H9 (cell line): ENCODE measurements at regions not wholly inside any gene's neighbourhood (a gene's known extent, or its start where the extent isn't known, plus 50 kb on each side); places are given as distances from the start of the nearest gene placed in this dataset.
A peak's percentile ranks its signal among the peaks of the same experiment; 100 is the strongest.

Experiments used
- DNase-seq: peaks from one replicate; pipeline ENCODE4 v3.0.0-alpha.2; 2017
- H2AFZ ChIP-seq: one replicate; pipeline ENCODE4 v1.6.1; 2013; ENCODE audit warnings: mild to moderate bottlenecking, low read length, control low read depth, moderate library complexity
- H2AK5ac ChIP-seq: 2 replicates; pipeline ENCODE4 v1.6.1; 2013; ENCODE audit warnings: low read length, control low read depth, mixed read lengths; ENCODE audit not compliant: insufficient read length
- H2BK120ac ChIP-seq: one replicate; pipeline ENCODE4 v1.6.1; 2013; ENCODE audit warnings: low read depth, mild to moderate bottlenecking, low read length, control low read depth, inconsistent platforms; ENCODE audit not compliant: poor library complexity, severe bottlenecking
- H2BK12ac ChIP-seq: 2 replicates; pipeline ENCODE4 v1.6.1; 2013; ENCODE audit warnings: low read length, control low read depth, mixed read lengths, low read depth; ENCODE audit not compliant: insufficient read length
- H2BK15ac ChIP-seq: 2 replicates; pipeline ENCODE4 v1.6.1; 2013; ENCODE audit warnings: low read depth, low read length, control low read depth
- H2BK20ac ChIP-seq: one replicate; pipeline ENCODE4 v1.6.1; 2013; ENCODE audit warnings: low read depth, mild to moderate bottlenecking, low read length, control low read depth, inconsistent platforms; ENCODE audit not compliant: poor library complexity, severe bottlenecking
- H2BK5ac ChIP-seq: 2 replicates; pipeline ENCODE4 v1.6.1; 2013; ENCODE audit warnings: low read length, control low read depth, mixed read lengths; ENCODE audit not compliant: insufficient read length
- H3K14ac ChIP-seq: 2 replicates; pipeline ENCODE4 v1.6.1; 2013; ENCODE audit warnings: low read length, control low read depth; ENCODE audit not compliant: insufficient read depth
- H3K18ac ChIP-seq: 2 replicates; pipeline ENCODE4 v1.6.1; 2013; ENCODE audit warnings: low read depth, mild to moderate bottlenecking, mixed read lengths, low read length, control low read depth; ENCODE audit not compliant: insufficient read length
- H3K23ac ChIP-seq: 2 replicates; pipeline ENCODE4 v1.6.1; 2013; ENCODE audit warnings: low read length, control low read depth, mixed read lengths, low read depth; ENCODE audit not compliant: insufficient read length
- H3K23me2 ChIP-seq: 2 replicates; pipeline ENCODE4 v1.6.1; 2013; ENCODE audit warnings: low read depth, mild to moderate bottlenecking, mixed read lengths, low read length, control low read depth; ENCODE audit not compliant: insufficient read length, poor library complexity, severe bottlenecking
- H3K27ac ChIP-seq: 2 replicates; pipeline ENCODE4 v1.5.1; 2013; ENCODE audit warnings: low read length, control low read depth, mixed read lengths, low read depth; ENCODE audit not compliant: insufficient read length
- H3K27me3 ChIP-seq: 2 replicates; pipeline ENCODE4 v1.6.1; 2013; ENCODE audit warnings: low read length, control low read depth, inconsistent platforms; ENCODE audit not compliant: insufficient read depth
- H3K4ac ChIP-seq: 2 replicates; pipeline ENCODE4 v1.6.1; 2013; ENCODE audit warnings: low read depth, mild to moderate bottlenecking, control low read depth, inconsistent platforms, low read length, moderate library complexity
- H3K4me1 ChIP-seq: 2 replicates; pipeline ENCODE4 v1.6.1; 2013; ENCODE audit warnings: low read length, control low read depth, inconsistent platforms; ENCODE audit not compliant: insufficient read depth
- H3K4me2 ChIP-seq: 2 replicates; pipeline ENCODE4 v1.6.1; 2013; ENCODE audit warnings: low read length, control low read depth, mixed read lengths; ENCODE audit not compliant: insufficient read length, insufficient read depth
- H3K56ac ChIP-seq: 2 replicates; pipeline ENCODE4 v1.6.1; 2013; ENCODE audit warnings: low read depth, mild to moderate bottlenecking, mixed read lengths, low read length, control low read depth; ENCODE audit not compliant: insufficient read length
- H3K79me1 ChIP-seq: 2 replicates; pipeline ENCODE4 v1.6.1; 2013; ENCODE audit warnings: low read depth, mild to moderate bottlenecking, moderate library complexity, low read length, control low read depth, inconsistent platforms; ENCODE audit not compliant: insufficient read depth, poor library complexity, severe bottlenecking
- H3K79me2 ChIP-seq: 2 replicates; pipeline ENCODE4 v1.6.1; 2013; ENCODE audit warnings: low read length, control low read depth, inconsistent platforms; ENCODE audit not compliant: insufficient read depth
- H3K9ac ChIP-seq: 2 replicates; pipeline ENCODE4 v1.6.1; 2013; ENCODE audit warnings: low read length, control low read depth, mixed read lengths; ENCODE audit not compliant: insufficient read length; ENCODE audit errors: extremely low read depth
- H3K9me3 ChIP-seq: one replicate; pipeline ENCODE4 v1.6.1; 2013; ENCODE audit warnings: low read depth, low read length, inconsistent platforms; ENCODE audit not compliant: control insufficient read depth
- H3T11ph ChIP-seq: one replicate; pipeline ENCODE4 v1.6.1; 2013; ENCODE audit warnings: mild to moderate bottlenecking, low read length, control low read depth, inconsistent platforms
- H4K20me1 ChIP-seq: one replicate; pipeline ENCODE4 v1.6.1; 2013; ENCODE audit not compliant: control insufficient read depth, insufficient read length, insufficient read depth
- H4K5ac ChIP-seq: 2 replicates; pipeline ENCODE4 v1.6.1; 2013; ENCODE audit warnings: low read depth, mild to moderate bottlenecking, mixed read lengths, low read length, control low read depth; ENCODE audit not compliant: insufficient read length
- H4K8ac ChIP-seq: replicated peaks from 2 replicates; pipeline ENCODE4 v1.6.1; 2013; ENCODE audit warnings: low read length, control low read depth, mixed read lengths, low read depth; ENCODE audit not compliant: insufficient read length
- H4K91ac ChIP-seq: 2 replicates; pipeline ENCODE4 v1.6.1; 2013; ENCODE audit warnings: low read depth, mild to moderate bottlenecking, moderate library complexity, mixed read lengths, low read length, control low read depth; ENCODE audit not compliant: insufficient read length
- H3K27ac Mint-ChIP-seq, 3 experiments: 2 replicates in 2 of 3; 3 replicates in 1 of 3; pipeline ENCODE4 v1.8.0; 2020 to 2021; ENCODE audit warnings: mixed read lengths in 3 of 3, mild to moderate bottlenecking in 1 of 3, moderate library complexity in 1 of 3
- H3K27me3 Mint-ChIP-seq: 2 replicates; pipeline ENCODE4 v1.8.0; 2021; ENCODE audit warnings: low read depth, mild to moderate bottlenecking, moderate library complexity, mixed read lengths
- H3K36me3 Mint-ChIP-seq, 3 experiments: 2 replicates in 2 of 3; 3 replicates in 1 of 3; pipeline ENCODE4 v1.8.0; 2020 to 2021; ENCODE audit warnings: low read depth in 3 of 3, mixed read lengths in 3 of 3; ENCODE audit not compliant: insufficient read depth in 1 of 3
- H3K4me1 Mint-ChIP-seq, 2 experiments: 2 replicates each; pipeline ENCODE4 v1.8.0; 2020; ENCODE audit warnings: mixed read lengths in 2 of 2
- H3K4me3 Mint-ChIP-seq, 2 experiments: 2 replicates in 1 of 2; 3 replicates in 1 of 2; pipeline ENCODE4 v1.8.0; 2020 to 2021; ENCODE audit warnings: mild to moderate bottlenecking in 2 of 2, mixed read lengths in 2 of 2, moderate library complexity in 1 of 2
- H3K9me3 Mint-ChIP-seq, 2 experiments: 2 replicates in 1 of 2; 3 replicates in 1 of 2; pipeline ENCODE4 v1.8.0; 2020; ENCODE audit warnings: mild to moderate bottlenecking in 2 of 2, mixed read lengths in 2 of 2, moderate library complexity in 1 of 2
- WGBS: extraction: QIAGEN DNeasy Blood & Tissue Kit; methylation state at CpG from one replicate; pipeline ENCODE4 v1.1.7; 2013; ENCODE audit warnings: missing lambda C conversion rate, low lambda C conversion rate, mixed read lengths; ENCODE audit not compliant: insufficient read length; ENCODE audit errors: extremely low coverage; 5-methylcytosine and 5-hydroxymethylcytosine counted together
- TF ChIP-seq, protein P1 (sequence below): fragments of 200-600 bp; sonication (generic); conservative IDR thresholded peaks from 3 replicates; pipeline ENCODE4 v1.8.0; 2021; ENCODE audit warnings: antibody characterized with exemption, mild to moderate bottlenecking

- H4K8ac ChIP-seq, result no peak overlapping the region
- TF ChIP-seq, protein P1, sequence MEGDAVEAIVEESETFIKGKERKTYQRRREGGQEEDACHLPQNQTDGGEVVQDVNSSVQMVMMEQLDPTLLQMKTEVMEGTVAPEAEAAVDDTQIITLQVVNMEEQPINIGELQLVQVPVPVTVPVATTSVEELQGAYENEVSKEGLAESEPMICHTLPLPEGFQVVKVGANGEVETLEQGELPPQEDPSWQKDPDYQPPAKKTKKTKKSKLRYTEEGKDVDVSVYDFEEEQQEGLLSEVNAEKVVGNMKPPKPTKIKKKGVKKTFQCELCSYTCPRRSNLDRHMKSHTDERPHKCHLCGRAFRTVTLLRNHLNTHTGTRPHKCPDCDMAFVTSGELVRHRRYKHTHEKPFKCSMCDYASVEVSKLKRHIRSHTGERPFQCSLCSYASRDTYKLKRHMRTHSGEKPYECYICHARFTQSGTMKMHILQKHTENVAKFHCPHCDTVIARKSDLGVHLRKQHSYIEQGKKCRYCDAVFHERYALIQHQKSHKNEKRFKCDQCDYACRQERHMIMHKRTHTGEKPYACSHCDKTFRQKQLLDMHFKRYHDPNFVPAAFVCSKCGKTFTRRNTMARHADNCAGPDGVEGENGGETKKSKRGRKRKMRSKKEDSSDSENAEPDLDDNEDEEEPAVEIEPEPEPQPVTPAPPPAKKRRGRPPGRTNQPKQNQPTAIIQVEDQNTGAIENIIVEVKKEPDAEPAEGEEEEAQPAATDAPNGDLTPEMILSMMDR, result peak; percentile 53; the same call in 2 of the 3 replicates
Measured at GRCh38 chrX:88202149-88202548, 544.9 kb upstream of the CPXCR1 start.

More at GRCh38 chrX:88202149-88202548, 544.9 kb upstream of the CPXCR1 start:
- Histone ChIP-seq H3K23ac (no peak overlapping the region), H2BK15ac (no peak overlapping the region), H3K4me2 (no peak overlapping the region), H3K9me3 (no peaks in the 10 kb centered on the region), H4K91ac (no peak overlapping the region), H2AFZ (no peak overlapping the region), H3K27me3 (no peaks in the 10 kb centered on the region), H4K5ac (no peak overlapping the region), H3T11ph (no peak overlapping the region), H3K18ac (no peak overlapping the region), H3K14ac (no peak overlapping the region), H2BK12ac (no peak overlapping the region), H3K9ac (no peak overlapping the region), H2BK20ac (no peak overlapping the region), H3K79me2 (no peaks in the 10 kb centered on the region), H3K27ac (no peak overlapping the region), H2BK120ac (no peak overlapping the region), H4K20me1 (no peaks in the 10 kb centered on the region), H2AK5ac (no peak overlapping the region), H3K4me1 (no peaks in the 10 kb centered on the region), H3K79me1 (no peaks in the 10 kb centered on the region), H3K4ac (no peak overlapping the region), H2BK5ac (no peak overlapping the region), H3K56ac (no peak overlapping the region), H3K23me2 (no peaks in the 10 kb centered on the region)
- no peaks in the 10 kb centered on the region for H3K4me1 Mint-ChIP-seq
- no peaks in the 10 kb centered on the region; a peak in 1 of 5 replicates for H3K9me3 Mint-ChIP-seq
- H3K36me3 Mint-ChIP-seq, result no peaks in the 10 kb centered on the region
- no CpG with 5 or more reads among the region's 2 CpGs for WGBS
- H3K27me3 Mint-ChIP-seq, result no peaks in the 10 kb centered on the region
- H3K27ac Mint-ChIP-seq, result no peak overlapping the region
- H3K4me3 Mint-ChIP-seq, result no peak overlapping the region
- no peak for DNase-seq
